ENCODE measurements at regions not wholly inside any gene's neighbourhood (a gene's known extent, or its start where the extent isn't known, plus 50 kb on each side); places are given as distances from the start of the nearest gene placed in this dataset.

DNA sequence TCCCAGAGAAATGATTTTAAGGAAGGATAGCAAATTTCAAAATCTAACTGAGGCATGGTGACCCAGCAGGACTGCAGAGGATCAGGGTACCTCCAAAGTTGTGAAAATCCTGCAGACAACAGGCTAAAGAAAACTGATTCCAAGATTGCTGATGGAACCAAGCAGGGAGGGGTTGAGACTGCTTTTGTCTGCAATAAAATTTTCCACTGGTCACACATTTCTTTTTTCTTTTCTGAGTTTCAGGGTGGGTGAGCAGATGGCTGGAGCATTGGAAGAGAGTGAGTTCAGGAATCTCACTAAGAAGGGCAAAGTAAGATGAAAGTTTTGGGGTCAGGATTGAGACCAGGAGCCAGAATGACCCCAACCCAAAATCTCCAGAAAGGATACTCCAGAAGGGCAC lies 321.0 kb downstream of the TNS1 start:
- H3K9me3 ChIP-seq (ENCODE audit: control extremely low read depth in 1 of 3, control insufficient read depth in 2 of 3, insufficient read depth in 1 of 3, low read length in 2 of 3), result peaks cover 0 to 4% (median 0%) of the 10 kb centered on the region in 3 donors
- no peak overlapping the region for H3K4me2 ChIP-seq (replicated peaks; ENCODE audit: low read depth, low read length, poor library complexity, severe bottlenecking)
- no peak for DNase-seq
- peaks cover 0 to 5% (median 0%) of the 10 kb centered on the region in 4 experiments for H3K27me3 ChIP-seq (replicated peaks in 1 of 4; ENCODE audit: control extremely low read depth in 1 of 4, control insufficient read depth in 3 of 4, insufficient read depth in 4 of 4, low read length in 3 of 4)
- TF ChIP-seq EZH2 (IDR thresholded peaks at IDR 0.05; ENCODE audit: borderline replicate concordance, insufficient read depth, low read depth, low read length, poor library complexity, severe bottlenecking), result no peak
- TF ChIP-seq, protein P1, sequence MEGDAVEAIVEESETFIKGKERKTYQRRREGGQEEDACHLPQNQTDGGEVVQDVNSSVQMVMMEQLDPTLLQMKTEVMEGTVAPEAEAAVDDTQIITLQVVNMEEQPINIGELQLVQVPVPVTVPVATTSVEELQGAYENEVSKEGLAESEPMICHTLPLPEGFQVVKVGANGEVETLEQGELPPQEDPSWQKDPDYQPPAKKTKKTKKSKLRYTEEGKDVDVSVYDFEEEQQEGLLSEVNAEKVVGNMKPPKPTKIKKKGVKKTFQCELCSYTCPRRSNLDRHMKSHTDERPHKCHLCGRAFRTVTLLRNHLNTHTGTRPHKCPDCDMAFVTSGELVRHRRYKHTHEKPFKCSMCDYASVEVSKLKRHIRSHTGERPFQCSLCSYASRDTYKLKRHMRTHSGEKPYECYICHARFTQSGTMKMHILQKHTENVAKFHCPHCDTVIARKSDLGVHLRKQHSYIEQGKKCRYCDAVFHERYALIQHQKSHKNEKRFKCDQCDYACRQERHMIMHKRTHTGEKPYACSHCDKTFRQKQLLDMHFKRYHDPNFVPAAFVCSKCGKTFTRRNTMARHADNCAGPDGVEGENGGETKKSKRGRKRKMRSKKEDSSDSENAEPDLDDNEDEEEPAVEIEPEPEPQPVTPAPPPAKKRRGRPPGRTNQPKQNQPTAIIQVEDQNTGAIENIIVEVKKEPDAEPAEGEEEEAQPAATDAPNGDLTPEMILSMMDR (IDR thresholded peaks at IDR 0.05), result no peak
- H3K36me3 ChIP-seq (replicated peaks in 1 of 2; ENCODE audit: control extremely low read depth in 1 of 2, control insufficient read depth in 1 of 2, extremely low read depth in 1 of 2, insufficient read depth in 2 of 2, low read length in 1 of 2), result no peaks in the 10 kb centered on the region
- H3K4me1 ChIP-seq (ENCODE audit: control insufficient read depth in 2 of 2, insufficient read depth in 2 of 2, low read length in 2 of 2), result no peaks in the 10 kb centered on the region
- ChIA-PET CTCF (no interaction called here), POLR2A (no interaction called here)
- no peaks in the 10 kb centered on the region for H3K79me2 ChIP-seq (ENCODE audit: control insufficient read depth, insufficient read depth, low read length)
- H3K9me3 Mint-ChIP-seq (ENCODE audit: insufficient read depth), result peaks cover 5% of the 10 kb centered on the region
- no peak overlapping the region for H3K27ac ChIP-seq (ENCODE audit: low read length in 2 of 2)
- H3K4me1 Mint-ChIP-seq, result no peaks in the 10 kb centered on the region
- no peak overlapping the region for H3K27ac Mint-ChIP-seq
- no peak for ATAC-seq (ENCODE audit: low read depth)
- peaks cover 5% of the 10 kb centered on the region for H3K27me3 Mint-ChIP-seq
- H3K9ac ChIP-seq (ENCODE audit: low read length), result no peak overlapping the region
- H3K4me3 Mint-ChIP-seq, result no peak overlapping the region
- intact Hi-C loops (cut with micrococcal nuclease), result no loop called here
- H3K4me3 ChIP-seq (ENCODE audit: control extremely low read depth in 1 of 5, extremely low read depth in 1 of 5, insufficient read depth in 1 of 5, low read depth in 2 of 5, low read length in 4 of 5), result no peak overlapping the region
- no peaks in the 10 kb centered on the region for H4K20me1 ChIP-seq (ENCODE audit: control insufficient read depth, insufficient read depth, low read length, poor library complexity, severe bottlenecking)
- no peak overlapping the region for H2AFZ ChIP-seq (ENCODE audit: insufficient read depth, low read depth, low read length, poor library complexity, severe bottlenecking)

GRCh38 chr2:217680381-217680780 lies 322.4 kb downstream of the TNS1 start:
- Histone ChIP-seq H3K9ac (ENCODE audit: low read length) (no peak overlapping the region), H4K20me1 (ENCODE audit: control insufficient read depth, insufficient read depth, low read length, poor library complexity, severe bottlenecking) (no peaks in the 10 kb centered on the region), H3K27me3 (replicated peaks in 1 of 4; ENCODE audit: control extremely low read depth in 1 of 4, control insufficient read depth in 3 of 4, insufficient read depth in 4 of 4, low read length in 3 of 4) (peaks cover 0 to 5% (median 0%) of the 10 kb centered on the region in 4 experiments), H3K36me3 (replicated peaks in 1 of 2; ENCODE audit: control extremely low read depth in 1 of 2, control insufficient read depth in 1 of 2, extremely low read depth in 1 of 2, insufficient read depth in 2 of 2, low read length in 1 of 2) (no peaks in the 10 kb centered on the region), H3K27ac (ENCODE audit: low read length in 2 of 2) (no peak overlapping the region), H3K4me1 (ENCODE audit: control insufficient read depth in 2 of 2, insufficient read depth in 2 of 2, low read length in 2 of 2) (no peaks in the 10 kb centered on the region), H3K79me2 (ENCODE audit: control insufficient read depth, insufficient read depth, low read length) (no peaks in the 10 kb centered on the region), H2AFZ (ENCODE audit: insufficient read depth, low read depth, low read length, poor library complexity, severe bottlenecking) (no peak overlapping the region), H3K9me3 (ENCODE audit: control extremely low read depth in 1 of 3, control insufficient read depth in 2 of 3, insufficient read depth in 1 of 3, low read length in 2 of 3) (peaks cover 0 to 4% (median 0%) of the 10 kb centered on the region in 3 donors), H3K4me2 (replicated peaks; ENCODE audit: low read depth, low read length, poor library complexity, severe bottlenecking) (no peak overlapping the region), H3K4me3 (ENCODE audit: control extremely low read depth in 1 of 5, extremely low read depth in 1 of 5, insufficient read depth in 1 of 5, low read depth in 2 of 5, low read length in 4 of 5) (no peak overlapping the region)
- intact Hi-C loops (cut with micrococcal nuclease), result no loop called here
- CTCF ChIA-PET, result no interaction called here
- TF ChIP-seq EZH2 (IDR thresholded peaks at IDR 0.05; ENCODE audit: borderline replicate concordance, insufficient read depth, low read depth, low read length, poor library complexity, severe bottlenecking), result no peak
- TF ChIP-seq, protein P1 (IDR thresholded peaks at IDR 0.05), result no peak
- Mint-ChIP-seq H3K4me1 (no peaks in the 10 kb centered on the region), H3K27ac (no peak overlapping the region), H3K9me3 (ENCODE audit: insufficient read depth) (peaks cover 5% of the 10 kb centered on the region), H3K4me3 (no peak overlapping the region), H3K27me3 (peaks cover 5% of the 10 kb centered on the region)
- POLR2A ChIA-PET, result no interaction called here
- ATAC-seq (ENCODE audit: low read depth) (no peak), DNase-seq (no peak)
- WGBS (ENCODE audit: insufficient coverage), result no CpG with 5 or more reads among the region's 2 CpGs
